ENCODE measurements at regions not wholly inside any gene's neighbourhood (a gene's known extent, or its start where the extent isn't known, plus 50 kb on each side); places are given as distances from the start of the nearest gene placed in this dataset.

DNA sequence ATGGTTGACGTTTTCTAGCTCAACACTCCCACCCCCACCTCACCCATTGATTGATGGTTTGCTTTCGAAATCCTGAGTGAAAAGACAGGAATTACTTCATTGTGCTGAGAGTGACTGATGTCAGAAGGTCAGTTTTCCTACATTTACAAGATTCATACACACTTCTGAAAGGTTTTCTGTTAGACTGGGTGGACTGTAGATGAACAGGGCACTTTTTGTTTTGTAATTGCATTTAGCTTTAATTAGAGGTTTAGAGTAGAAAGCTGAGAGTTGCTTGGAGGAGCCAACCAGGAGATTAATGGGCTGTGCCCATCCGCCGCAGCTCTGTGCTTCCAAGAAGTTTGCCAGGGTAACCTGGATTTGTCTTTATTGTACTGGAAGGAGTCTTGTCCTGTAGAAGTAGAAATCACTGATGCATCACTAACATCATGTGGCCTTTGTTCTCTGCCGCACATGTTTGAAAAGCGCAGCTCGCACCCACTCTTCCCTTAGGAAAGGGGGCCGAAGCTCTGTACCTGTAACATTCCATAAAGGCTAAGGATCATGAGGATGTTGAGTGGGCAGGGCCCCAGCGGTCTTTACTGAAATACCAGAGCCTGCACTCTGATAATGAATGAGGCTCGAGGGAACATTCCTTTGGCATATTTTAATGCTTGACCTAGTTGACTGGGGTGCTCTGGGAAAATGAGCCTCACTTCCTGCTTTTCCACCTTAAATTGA is 267.6 kb upstream of the DMRT1 start:
- CTCF ChIA-PET = no interaction called here
- Histone ChIP-seq H3K27ac (ENCODE audit: extremely low read depth, low read depth, low read length) (no peak overlapping the region), H3K36me3 (ENCODE audit: control insufficient read depth in 2 of 2, insufficient read depth in 1 of 2, low read length in 2 of 2) (no peaks in the 10 kb centered on the region), H3K4me3 (ENCODE audit: low read depth, low read length) (no peak overlapping the region), H3K4me1 (ENCODE audit: control insufficient read depth, insufficient read depth, low read length) (no peaks in the 10 kb centered on the region), H3K9me3 (ENCODE audit: control insufficient read depth, insufficient read depth, low read depth, low read length) (no peaks in the 10 kb centered on the region)
- TF ChIP-seq ZNF571 (tag by site-specific recombination; IDR thresholded peaks at IDR 0.05) (no peak), ZNF223 (tag by site-specific recombination; IDR thresholded peaks at IDR 0.05) (no peak), KLF16 (tag by site-specific recombination; IDR thresholded peaks at IDR 0.05) (no peak), IKZF3 (tag by site-specific recombination; IDR thresholded peaks at IDR 0.05) (0 out of 2 replicates have a peak, but pooled peaks have one; percentile 18), ZNF350 (tag by site-specific recombination; IDR thresholded peaks at IDR 0.05) (no peak), ZNF621 (tag by site-specific recombination; IDR thresholded peaks at IDR 0.05) (no peak)
- TF ChIP-seq, protein P1, sequence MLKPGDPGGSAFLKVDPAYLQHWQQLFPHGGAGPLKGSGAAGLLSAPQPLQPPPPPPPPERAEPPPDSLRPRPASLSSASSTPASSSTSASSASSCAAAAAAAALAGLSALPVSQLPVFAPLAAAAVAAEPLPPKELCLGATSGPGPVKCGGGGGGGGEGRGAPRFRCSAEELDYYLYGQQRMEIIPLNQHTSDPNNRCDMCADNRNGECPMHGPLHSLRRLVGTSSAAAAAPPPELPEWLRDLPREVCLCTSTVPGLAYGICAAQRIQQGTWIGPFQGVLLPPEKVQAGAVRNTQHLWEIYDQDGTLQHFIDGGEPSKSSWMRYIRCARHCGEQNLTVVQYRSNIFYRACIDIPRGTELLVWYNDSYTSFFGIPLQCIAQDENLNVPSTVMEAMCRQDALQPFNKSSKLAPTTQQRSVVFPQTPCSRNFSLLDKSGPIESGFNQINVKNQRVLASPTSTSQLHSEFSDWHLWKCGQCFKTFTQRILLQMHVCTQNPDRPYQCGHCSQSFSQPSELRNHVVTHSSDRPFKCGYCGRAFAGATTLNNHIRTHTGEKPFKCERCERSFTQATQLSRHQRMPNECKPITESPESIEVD (tag by site-specific recombination; IDR thresholded peaks at IDR 0.05) = 0 out of 2 replicates have a peak, but pooled peaks have one; percentile 12
- POLR2A ChIA-PET = no interaction called here

DNA sequence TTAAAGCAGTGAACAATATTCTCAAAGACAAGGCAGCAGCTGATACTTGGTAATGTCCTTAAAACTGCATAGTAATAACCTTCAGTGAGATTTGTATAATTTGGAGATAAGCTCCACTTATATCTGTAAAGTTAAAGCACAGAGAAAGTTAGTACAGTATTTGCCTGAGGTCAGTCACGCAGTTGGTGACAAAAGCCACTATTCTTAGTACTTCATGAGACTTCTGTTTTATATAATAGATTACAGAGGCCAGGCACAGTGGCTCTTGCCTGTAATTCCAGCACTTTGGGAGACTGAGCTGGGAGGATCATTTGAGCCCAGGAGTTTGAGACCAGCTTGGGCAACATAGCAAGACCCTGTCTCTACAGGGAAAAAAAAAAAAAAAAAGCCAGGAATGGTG is 266.4 kb upstream of the DMRT1 start:
- Histone ChIP-seq H3K36me3 (ENCODE audit: control insufficient read depth in 2 of 2, insufficient read depth in 1 of 2, low read length in 2 of 2) (no peaks in the 10 kb centered on the region), H3K27ac (ENCODE audit: extremely low read depth, low read depth, low read length) (no peak overlapping the region), H3K4me3 (ENCODE audit: low read depth, low read length) (no peak overlapping the region), H3K9me3 (ENCODE audit: control insufficient read depth, insufficient read depth, low read depth, low read length) (no peaks in the 10 kb centered on the region), H3K4me1 (ENCODE audit: control insufficient read depth, insufficient read depth, low read length) (no peaks in the 10 kb centered on the region)
- POLR2A ChIA-PET = no interaction called here
- no peak for TF ChIP-seq GLI4 (tag by site-specific recombination; IDR thresholded peaks at IDR 0.05)
- TF ChIP-seq ZFP3 (tag by site-specific recombination; IDR thresholded peaks at IDR 0.05; ENCODE audit: low read depth) = no peak
- TF ChIP-seq ZFP41 (tag by site-specific recombination; IDR thresholded peaks at IDR 0.05; ENCODE audit: borderline replicate concordance) = no peak
- no peak for TF ChIP-seq ZNF777 (tag by site-specific recombination; IDR thresholded peaks at IDR 0.05; ENCODE audit: borderline replicate concordance)
- no peak for TF ChIP-seq ZNF214 (tag by site-specific recombination; IDR thresholded peaks at IDR 0.05; ENCODE audit: borderline replicate concordance)
- TF ChIP-seq ZNF112 (tag by site-specific recombination; IDR thresholded peaks at IDR 0.05) = no peak
- TF ChIP-seq ZNF548 (tag by site-specific recombination; IDR thresholded peaks at IDR 0.05) = no peak
- TF ChIP-seq ZNF433 (tag by site-specific recombination; IDR thresholded peaks at IDR 0.05; ENCODE audit: low read depth) = no peak
- TF ChIP-seq ZEB2 (tag by site-specific recombination; IDR thresholded peaks at IDR 0.05) = no peak
- no peak for TF ChIP-seq ZNF530 (tag by site-specific recombination; IDR thresholded peaks at IDR 0.05; ENCODE audit: low read depth)
- TF ChIP-seq, protein P2, sequence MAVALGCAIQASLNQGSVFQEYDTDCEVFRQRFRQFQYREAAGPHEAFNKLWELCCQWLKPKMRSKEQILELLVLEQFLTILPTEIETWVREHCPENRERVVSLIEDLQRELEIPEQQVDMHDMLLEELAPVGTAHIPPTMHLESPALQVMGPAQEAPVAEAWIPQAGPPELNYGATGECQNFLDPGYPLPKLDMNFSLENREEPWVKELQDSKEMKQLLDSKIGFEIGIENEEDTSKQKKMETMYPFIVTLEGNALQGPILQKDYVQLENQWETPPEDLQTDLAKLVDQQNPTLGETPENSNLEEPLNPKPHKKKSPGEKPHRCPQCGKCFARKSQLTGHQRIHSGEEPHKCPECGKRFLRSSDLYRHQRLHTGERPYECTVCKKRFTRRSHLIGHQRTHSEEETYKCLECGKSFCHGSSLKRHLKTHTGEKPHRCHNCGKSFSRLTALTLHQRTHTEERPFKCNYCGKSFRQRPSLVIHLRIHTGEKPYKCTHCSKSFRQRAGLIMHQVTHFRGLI (tag by site-specific recombination; IDR thresholded peaks at IDR 0.05) = no peak
- TF ChIP-seq ZBTB8A (tag by site-specific recombination; IDR thresholded peaks at IDR 0.05) = no peak
- no peak for TF ChIP-seq YY1 (tag by site-specific recombination; IDR thresholded peaks at IDR 0.05)
- TF ChIP-seq ZNF558 (tag by site-specific recombination; IDR thresholded peaks at IDR 0.05) = no peak
- TF ChIP-seq ZNF157 (tag by site-specific recombination; IDR thresholded peaks at IDR 0.05) = no peak
- no peak for TF ChIP-seq ZNF48 (tag by site-specific recombination; IDR thresholded peaks at IDR 0.05)
- TF ChIP-seq ZNF24 (tag by site-specific recombination; IDR thresholded peaks at IDR 0.05) = no peak
- TF ChIP-seq, protein P3, sequence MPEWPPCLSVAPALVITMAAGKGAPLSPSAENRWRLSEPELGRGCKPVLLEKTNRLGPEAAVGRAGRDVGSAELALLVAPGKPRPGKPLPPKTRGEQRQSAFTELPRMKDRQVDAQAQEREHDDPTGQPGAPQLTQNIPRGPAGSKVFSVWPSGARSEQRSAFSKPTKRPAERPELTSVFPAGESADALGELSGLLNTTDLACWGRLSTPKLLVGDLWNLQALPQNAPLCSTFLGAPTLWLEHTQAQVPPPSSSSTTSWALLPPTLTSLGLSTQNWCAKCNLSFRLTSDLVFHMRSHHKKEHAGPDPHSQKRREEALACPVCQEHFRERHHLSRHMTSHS (tag by site-specific recombination; IDR thresholded peaks at IDR 0.05) = no peak
- TF ChIP-seq ZBTB21 (tag by site-specific recombination; IDR thresholded peaks at IDR 0.05) = no peak
- TF ChIP-seq HOXC10 (CRISPR knock-in tag; IDR thresholded peaks at IDR 0.05) = no peak
- CTCF ChIA-PET = no interaction called here

Data from HEK293 (cell line).